ENCODE measurements at regions not wholly inside any gene's neighbourhood (a gene's known extent, or its start where the extent isn't known, plus 50 kb on each side); places are given as distances from the start of the nearest gene placed in this dataset.

DNA sequence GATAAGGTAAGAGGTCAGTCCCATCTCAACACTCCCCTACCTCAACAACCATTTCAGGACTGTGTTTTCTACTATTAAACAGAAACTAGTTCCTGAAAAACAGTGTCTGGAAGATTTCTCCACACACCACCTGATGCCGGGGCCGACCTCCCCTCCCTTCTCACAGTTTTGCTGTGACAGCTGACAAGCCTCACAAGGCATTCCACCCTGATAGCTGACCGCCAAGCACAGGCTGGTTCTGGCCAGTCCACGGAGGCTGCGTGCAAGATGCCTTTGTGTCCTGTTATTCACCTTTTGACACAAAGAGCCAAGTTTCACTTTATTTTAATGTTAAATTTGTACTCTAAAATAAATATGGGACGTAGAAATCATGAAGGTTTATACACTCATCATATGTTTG is 758.6 kb downstream of the PDHA2 start:
- TF ChIP-seq, protein P1, sequence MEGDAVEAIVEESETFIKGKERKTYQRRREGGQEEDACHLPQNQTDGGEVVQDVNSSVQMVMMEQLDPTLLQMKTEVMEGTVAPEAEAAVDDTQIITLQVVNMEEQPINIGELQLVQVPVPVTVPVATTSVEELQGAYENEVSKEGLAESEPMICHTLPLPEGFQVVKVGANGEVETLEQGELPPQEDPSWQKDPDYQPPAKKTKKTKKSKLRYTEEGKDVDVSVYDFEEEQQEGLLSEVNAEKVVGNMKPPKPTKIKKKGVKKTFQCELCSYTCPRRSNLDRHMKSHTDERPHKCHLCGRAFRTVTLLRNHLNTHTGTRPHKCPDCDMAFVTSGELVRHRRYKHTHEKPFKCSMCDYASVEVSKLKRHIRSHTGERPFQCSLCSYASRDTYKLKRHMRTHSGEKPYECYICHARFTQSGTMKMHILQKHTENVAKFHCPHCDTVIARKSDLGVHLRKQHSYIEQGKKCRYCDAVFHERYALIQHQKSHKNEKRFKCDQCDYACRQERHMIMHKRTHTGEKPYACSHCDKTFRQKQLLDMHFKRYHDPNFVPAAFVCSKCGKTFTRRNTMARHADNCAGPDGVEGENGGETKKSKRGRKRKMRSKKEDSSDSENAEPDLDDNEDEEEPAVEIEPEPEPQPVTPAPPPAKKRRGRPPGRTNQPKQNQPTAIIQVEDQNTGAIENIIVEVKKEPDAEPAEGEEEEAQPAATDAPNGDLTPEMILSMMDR (IDR thresholded peaks at IDR 0.05) = no peak
- TF ChIP-seq POLR2A (IDR thresholded peaks at IDR 0.05) = no peak
